ENCODE measurements at regions not wholly inside any gene's neighbourhood (a gene's known extent, or its start where the extent isn't known, plus 50 kb on each side); places are given as distances from the start of the nearest gene placed in this dataset.
"Not testable (repeated sequence)": the region's sequence is repeated elsewhere in the genome, so short reads cannot be mapped to it uniquely, and the experiment has no call there.

DNA sequence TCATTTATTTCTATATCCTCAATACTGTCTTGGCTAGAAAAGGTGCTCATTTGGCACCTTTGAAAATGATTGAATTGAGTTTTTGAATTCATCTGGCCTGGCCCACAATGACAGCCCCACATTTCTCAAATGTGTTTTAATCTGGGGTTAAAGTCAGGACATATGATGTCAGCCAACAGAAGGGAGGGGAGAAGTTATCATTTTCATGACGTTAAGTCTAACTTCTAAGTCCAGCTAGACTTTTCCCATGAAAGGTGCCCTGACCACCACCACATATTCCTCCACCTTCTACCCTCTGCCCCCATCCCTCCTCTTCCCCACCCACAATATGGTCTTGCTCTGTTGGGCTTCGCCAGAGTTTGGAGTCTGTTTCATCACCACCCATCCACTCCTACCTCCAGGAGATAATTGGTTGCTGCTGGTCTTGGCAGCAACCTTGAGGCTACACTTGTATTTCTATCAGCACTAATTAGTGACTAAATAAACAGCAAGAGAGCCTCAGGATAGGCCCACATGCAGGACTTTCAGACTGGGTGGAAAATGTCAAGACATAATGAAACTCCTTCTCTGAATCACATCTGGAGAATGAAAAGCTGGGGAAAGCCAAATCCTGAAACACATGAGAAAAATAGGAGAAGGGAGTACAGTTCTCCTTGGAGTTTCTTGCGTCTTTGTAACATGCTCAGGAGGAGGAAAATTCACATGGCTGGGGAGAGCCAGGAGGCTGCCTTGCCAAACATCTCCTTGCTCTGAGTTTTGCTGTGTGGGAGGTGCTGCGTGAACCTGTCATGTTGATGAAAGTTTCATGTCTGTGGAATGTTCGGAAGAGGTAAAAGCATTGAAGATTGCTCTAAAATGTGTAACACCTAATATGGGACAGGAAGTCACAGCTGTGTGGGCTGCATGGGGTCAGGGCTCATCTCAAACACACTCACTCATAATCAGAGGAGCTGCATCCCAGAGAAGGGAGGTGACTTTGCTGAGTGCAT, 544.7 kb upstream of the KLF4 start:
- no TSS peak for BruUV-seq (replicated peaks)
- Mint-ChIP-seq H3K27me3 (ENCODE audit: unreplicated experiment) (no peaks in the 10 kb centered on the region), H3K36me3 (ENCODE audit: insufficient read depth, unreplicated experiment) (no peaks in the 10 kb centered on the region), H3K4me3 (ENCODE audit: low read depth, unreplicated experiment) (no peak overlapping the region), H3K9me3 (ENCODE audit: low read depth, unreplicated experiment) (peaks cover 2% of the 10 kb centered on the region), H3K4me1 (ENCODE audit: low read depth, unreplicated experiment) (peaks cover 22% of the 10 kb centered on the region), H3K27ac (ENCODE audit: unreplicated experiment) (no peak overlapping the region)
- CTCF ChIA-PET, result no interaction called here
- DNase-seq, result no peak
- intact Hi-C loops (cut with micrococcal nuclease; ENCODE audit: unreplicated experiment), result no loop called here
- TF ChIP-seq, protein P1, sequence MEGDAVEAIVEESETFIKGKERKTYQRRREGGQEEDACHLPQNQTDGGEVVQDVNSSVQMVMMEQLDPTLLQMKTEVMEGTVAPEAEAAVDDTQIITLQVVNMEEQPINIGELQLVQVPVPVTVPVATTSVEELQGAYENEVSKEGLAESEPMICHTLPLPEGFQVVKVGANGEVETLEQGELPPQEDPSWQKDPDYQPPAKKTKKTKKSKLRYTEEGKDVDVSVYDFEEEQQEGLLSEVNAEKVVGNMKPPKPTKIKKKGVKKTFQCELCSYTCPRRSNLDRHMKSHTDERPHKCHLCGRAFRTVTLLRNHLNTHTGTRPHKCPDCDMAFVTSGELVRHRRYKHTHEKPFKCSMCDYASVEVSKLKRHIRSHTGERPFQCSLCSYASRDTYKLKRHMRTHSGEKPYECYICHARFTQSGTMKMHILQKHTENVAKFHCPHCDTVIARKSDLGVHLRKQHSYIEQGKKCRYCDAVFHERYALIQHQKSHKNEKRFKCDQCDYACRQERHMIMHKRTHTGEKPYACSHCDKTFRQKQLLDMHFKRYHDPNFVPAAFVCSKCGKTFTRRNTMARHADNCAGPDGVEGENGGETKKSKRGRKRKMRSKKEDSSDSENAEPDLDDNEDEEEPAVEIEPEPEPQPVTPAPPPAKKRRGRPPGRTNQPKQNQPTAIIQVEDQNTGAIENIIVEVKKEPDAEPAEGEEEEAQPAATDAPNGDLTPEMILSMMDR (IDR thresholded peaks at IDR 0.05; ENCODE audit: unreplicated experiment), result no peak

DNA sequence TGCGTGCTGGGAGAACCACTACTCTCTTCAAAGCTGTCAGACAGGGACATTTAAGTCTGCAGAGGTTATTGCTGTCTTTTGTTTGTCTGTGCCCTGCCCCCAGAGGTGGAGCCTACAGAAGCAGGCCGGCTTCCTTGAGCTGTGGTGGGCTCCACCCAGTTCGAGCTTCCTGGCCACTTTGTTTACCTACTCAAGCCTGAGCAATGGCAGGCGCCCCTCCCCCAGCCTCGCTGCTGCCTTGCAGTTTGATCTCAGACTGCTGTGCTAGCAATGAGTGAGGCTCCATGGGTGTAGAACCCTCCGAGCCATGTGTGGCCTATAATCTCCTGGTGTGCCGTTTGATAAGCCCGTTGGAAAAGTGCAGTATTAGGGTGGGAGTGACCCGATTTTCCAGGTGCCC, 542.5 kb upstream of the KLF4 start:
- H3K4me1 Mint-ChIP-seq (ENCODE audit: low read depth, unreplicated experiment); H3K27ac Mint-ChIP-seq (ENCODE audit: unreplicated experiment); H3K4me3 Mint-ChIP-seq (ENCODE audit: low read depth, unreplicated experiment); BruUV-seq (replicated peaks); DNase-seq; intact Hi-C loops (cut with micrococcal nuclease; ENCODE audit: unreplicated experiment); CTCF ChIA-PET; H3K27me3 Mint-ChIP-seq (ENCODE audit: unreplicated experiment); H3K36me3 Mint-ChIP-seq (ENCODE audit: insufficient read depth, unreplicated experiment); H3K9me3 Mint-ChIP-seq (ENCODE audit: low read depth, unreplicated experiment): not testable (repeated sequence)

DNA sequence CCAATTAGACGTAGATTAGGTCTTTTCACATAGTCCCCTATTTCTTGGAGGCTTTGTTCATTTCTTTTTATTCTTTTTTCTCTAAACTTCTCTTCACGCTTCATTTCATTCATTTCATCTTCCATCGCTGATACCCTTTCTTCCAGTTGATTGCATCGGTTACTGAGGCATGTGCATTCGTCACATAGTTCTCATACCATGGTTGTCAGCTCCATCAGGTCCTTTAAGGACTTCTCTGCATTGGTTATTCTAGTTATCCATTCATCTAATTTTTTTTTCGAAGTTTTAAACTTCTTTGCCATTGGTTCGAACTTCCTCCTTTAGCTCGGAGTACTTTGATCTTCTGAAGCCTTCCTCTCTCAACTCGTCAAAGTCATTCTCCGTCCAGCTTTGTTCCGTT, 541.7 kb upstream of the KLF4 start:
- H3K36me3 Mint-ChIP-seq (ENCODE audit: insufficient read depth, unreplicated experiment); H3K27ac Mint-ChIP-seq (ENCODE audit: unreplicated experiment); DNase-seq; intact Hi-C loops (cut with micrococcal nuclease; ENCODE audit: unreplicated experiment); BruUV-seq (replicated peaks); H3K27me3 Mint-ChIP-seq (ENCODE audit: unreplicated experiment); CTCF ChIA-PET; H3K9me3 Mint-ChIP-seq (ENCODE audit: low read depth, unreplicated experiment); H3K4me1 Mint-ChIP-seq (ENCODE audit: low read depth, unreplicated experiment); H3K4me3 Mint-ChIP-seq (ENCODE audit: low read depth, unreplicated experiment): not testable (repeated sequence)

DNA sequence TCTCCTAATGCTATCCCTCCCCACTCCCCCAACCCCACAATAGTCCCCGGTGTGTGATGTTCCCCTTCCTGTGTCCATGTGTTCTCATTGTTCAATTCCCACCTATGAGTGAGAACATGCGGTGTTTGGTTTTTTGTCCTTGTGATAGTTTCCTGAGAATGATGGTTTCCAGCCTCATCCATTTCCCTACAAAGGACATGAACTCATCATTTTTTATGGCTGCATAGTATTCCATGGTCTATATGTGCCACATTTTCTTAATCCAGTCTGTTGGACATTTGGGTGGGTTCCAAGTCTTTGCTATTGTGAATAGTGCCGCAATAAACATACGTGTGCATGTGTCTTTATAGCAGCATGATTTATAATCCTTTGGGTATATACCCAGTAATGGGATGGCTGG, 537.1 kb upstream of the KLF4 start:
- H3K4me3 Mint-ChIP-seq (ENCODE audit: low read depth, unreplicated experiment); intact Hi-C loops (cut with micrococcal nuclease; ENCODE audit: unreplicated experiment); BruUV-seq (replicated peaks); DNase-seq; H3K27ac Mint-ChIP-seq (ENCODE audit: unreplicated experiment); H3K36me3 Mint-ChIP-seq (ENCODE audit: insufficient read depth, unreplicated experiment); H3K9me3 Mint-ChIP-seq (ENCODE audit: low read depth, unreplicated experiment); H3K4me1 Mint-ChIP-seq (ENCODE audit: low read depth, unreplicated experiment); CTCF ChIA-PET; H3K27me3 Mint-ChIP-seq (ENCODE audit: unreplicated experiment): not testable (repeated sequence)

DNA sequence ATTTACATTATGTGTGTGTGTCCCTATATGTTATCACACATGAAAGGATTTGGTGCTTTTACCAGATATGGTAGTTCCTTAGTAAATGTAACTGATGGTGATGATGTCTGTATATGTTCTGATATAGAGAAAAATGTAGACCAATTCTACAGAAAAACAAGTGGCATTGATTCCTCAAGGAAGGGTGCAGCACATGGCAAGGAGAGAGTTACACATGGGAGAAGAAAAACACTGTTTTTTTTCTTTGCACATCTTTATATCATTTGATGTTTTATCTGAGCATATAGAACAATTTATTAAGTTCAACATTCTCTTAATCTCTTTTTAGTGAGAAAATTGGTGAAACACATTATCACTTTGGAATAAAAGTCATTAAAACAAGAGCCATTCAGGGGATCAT, 535.0 kb upstream of the KLF4 start:
- CTCF ChIA-PET, result no interaction called here
- no TSS peak for BruUV-seq (replicated peaks)

More for the DNA sequence above, 535.0 kb upstream of the KLF4 start:
- Mint-ChIP-seq H3K9me3 (ENCODE audit: low read depth, unreplicated experiment) (no peaks in the 10 kb centered on the region), H3K4me1 (ENCODE audit: low read depth, unreplicated experiment) (no peaks in the 10 kb centered on the region), H3K27ac (ENCODE audit: unreplicated experiment) (no peak overlapping the region), H3K27me3 (ENCODE audit: unreplicated experiment) (no peaks in the 10 kb centered on the region), H3K4me3 (ENCODE audit: low read depth, unreplicated experiment) (no peak overlapping the region), H3K36me3 (ENCODE audit: insufficient read depth, unreplicated experiment) (no peaks in the 10 kb centered on the region)
- TF ChIP-seq, protein P1 (IDR thresholded peaks at IDR 0.05; ENCODE audit: unreplicated experiment), result no peak
- DNase-seq, result no peak
- intact Hi-C loops (cut with micrococcal nuclease; ENCODE audit: unreplicated experiment), result no loop called here
